HUES64 (cell line): ENCODE measurements at regions not wholly inside any gene's neighbourhood (a gene's known extent, or its start where the extent isn't known, plus 50 kb on each side); places are given as distances from the start of the nearest gene placed in this dataset.

Source experiments
- H3K27ac ChIP-seq: 2 replicates; pipeline ENCODE4 v1.7.0; 2013; ENCODE audit warnings: low read depth, low read length, inconsistent platforms
- H3K27me3 ChIP-seq: 2 replicates; pipeline ENCODE4 v1.6.1; 2013; ENCODE audit warnings: mild to moderate bottlenecking, low read length; ENCODE audit not compliant: insufficient read depth
- H3K36me3 ChIP-seq: 2 replicates; pipeline ENCODE4 v1.6.1; 2013; ENCODE audit warnings: mild to moderate bottlenecking, low read length; ENCODE audit not compliant: insufficient read depth
- H3K4me1 ChIP-seq: 2 replicates; pipeline ENCODE4 v1.6.1; 2013; ENCODE audit warnings: mild to moderate bottlenecking, low read length, moderate library complexity; ENCODE audit not compliant: insufficient read depth
- H3K4me3 ChIP-seq: 2 replicates; pipeline ENCODE4 v1.5.1; 2013; ENCODE audit warnings: mild to moderate bottlenecking, low read length, moderate library complexity
- H3K9ac ChIP-seq: 2 replicates; pipeline ENCODE4 v1.6.1; 2013; ENCODE audit warnings: mild to moderate bottlenecking, low read depth, low read length
- H3K9me3 ChIP-seq: 2 replicates; pipeline ENCODE4 v1.6.1; 2013; ENCODE audit warnings: low read depth, low read length; ENCODE audit not compliant: insufficient read depth
- WGBS: fragments of 150-250, 120-280 bp; methylation state at CpG from one replicate; pipeline ENCODE4 v1.1.7; 2013; ENCODE audit warnings: missing lambda C conversion rate; 5-methylcytosine and 5-hydroxymethylcytosine counted together

DNA sequence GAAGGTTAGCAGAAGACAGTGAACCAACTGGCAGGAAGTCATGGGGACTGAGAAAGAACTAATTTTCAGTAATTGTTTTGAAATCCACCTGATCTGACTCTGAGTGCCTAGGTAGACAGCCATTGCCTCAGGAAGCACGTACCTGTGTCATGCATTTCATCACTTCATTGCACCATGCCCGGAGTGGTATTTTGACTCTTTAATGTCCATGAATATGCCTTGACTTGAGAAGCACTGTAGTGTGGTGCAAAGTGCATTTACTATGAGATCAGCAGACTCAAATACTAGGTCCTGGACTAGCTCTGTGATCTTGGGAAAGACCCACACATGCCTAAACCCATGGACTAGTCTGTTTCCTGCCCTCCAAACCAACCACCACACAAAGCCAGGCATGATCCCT is 370.9 kb upstream of the MARCKS start:
- H3K27ac ChIP-seq, result no peak overlapping the region
- H3K4me1 ChIP-seq, result no peaks in the 10 kb centered on the region
- no peak overlapping the region for H3K9ac ChIP-seq
- WGBS, result 98% methylated on average over 2 of the region's 2 CpGs
- no peaks in the 10 kb centered on the region for H3K9me3 ChIP-seq
- no peaks in the 10 kb centered on the region for H3K36me3 ChIP-seq
- H3K27me3 ChIP-seq, result no peaks in the 10 kb centered on the region
- H3K4me3 ChIP-seq, result no peak overlapping the region

DNA sequence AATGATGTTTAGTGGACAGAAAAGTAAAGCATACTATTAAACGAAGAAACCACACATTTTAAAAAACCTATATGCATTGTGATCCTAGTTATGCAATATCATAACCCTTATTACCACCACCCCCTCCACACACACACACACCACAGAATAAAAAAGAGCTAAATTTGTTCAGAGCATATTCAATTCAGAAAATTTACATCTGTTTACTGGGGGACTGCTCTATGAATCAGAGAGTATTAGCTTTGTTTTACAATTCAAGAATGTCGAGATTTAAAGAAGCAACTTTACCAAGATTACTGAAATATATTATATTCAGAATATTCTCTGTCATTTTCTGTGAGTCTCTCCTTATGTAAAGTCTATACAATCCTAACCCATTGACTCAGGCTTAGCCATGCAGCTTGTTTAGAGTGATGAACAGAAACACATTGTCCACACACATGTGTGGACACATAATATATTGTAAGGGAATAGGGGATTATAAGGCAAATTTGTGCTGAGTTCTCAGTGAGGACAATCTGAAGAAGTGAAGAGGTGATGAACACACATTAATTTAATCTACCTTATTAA is 369.6 kb upstream of the MARCKS start:
- Histone ChIP-seq H3K27me3 (no peaks in the 10 kb centered on the region), H3K27ac (no peak overlapping the region), H3K9ac (no peak overlapping the region), H3K4me1 (no peaks in the 10 kb centered on the region), H3K36me3 (no peaks in the 10 kb centered on the region), H3K9me3 (no peaks in the 10 kb centered on the region), H3K4me3 (no peak overlapping the region)
- 88% methylated on average over 1 of the region's 2 CpGs for WGBS

DNA sequence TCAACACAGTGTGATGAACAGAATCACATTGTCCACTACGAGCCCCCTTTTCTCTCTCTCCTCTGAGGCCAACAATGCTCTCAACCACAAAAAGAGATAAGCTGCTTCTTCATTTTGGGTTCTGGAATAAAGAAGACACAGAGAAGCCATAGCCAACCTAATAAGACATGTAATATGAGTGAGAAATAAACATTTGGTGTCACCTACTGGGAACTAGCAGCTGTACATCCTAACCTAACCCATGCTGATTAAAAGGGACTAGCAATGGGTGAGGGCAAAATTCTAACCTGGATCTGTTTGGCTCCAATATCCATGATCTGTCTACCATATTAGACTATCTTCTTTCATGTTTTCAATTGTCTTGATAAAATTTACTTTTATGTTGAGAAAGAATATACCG is 369.1 kb upstream of the MARCKS start:
- H3K27me3 ChIP-seq, result no peaks in the 10 kb centered on the region
- WGBS, result 92% methylated on average over 1 of the region's 2 CpGs
- no peak overlapping the region for H3K4me3 ChIP-seq

DNA sequence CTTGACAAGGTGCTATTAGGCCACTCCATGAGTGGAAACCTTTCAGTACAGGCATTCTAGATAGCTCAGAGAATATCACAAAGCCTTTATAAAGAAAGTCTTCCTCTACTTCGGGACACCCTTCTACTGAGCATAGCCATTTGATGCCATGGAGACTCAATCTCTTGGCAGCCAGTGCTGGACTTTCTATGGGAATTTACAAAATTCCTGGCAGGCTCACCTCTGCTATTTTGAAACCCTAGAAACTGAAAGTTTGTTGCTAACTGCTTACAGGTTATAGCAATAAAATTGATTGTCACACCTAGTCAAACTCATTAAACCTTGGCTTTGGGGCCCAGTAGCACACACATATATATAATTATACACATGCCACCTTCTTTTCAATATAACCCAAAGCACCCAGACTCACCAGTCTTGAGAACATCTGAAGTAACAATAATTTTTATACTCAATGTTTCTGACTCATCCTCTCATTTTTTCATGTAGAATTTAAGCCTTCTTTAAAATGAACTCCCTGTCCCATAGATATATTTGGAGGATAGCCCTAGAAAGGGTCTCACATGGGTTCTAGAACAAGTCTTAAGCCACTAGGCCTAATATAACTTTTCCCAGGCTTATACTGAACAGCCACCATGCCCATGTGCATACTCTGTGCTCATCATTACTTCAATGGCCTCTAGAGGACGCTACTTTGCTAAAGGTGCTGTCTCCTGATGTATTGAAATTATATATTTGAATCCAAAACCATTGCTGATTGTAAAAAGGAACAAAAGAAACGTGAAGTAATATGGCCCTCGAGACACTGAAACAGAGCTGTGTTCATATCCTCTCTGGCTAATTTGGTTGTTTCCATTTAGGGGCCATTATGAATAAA is 368.1 kb upstream of the MARCKS start:
- no peak overlapping the region for H3K9ac ChIP-seq
- no peaks in the 10 kb centered on the region for H3K27me3 ChIP-seq
- no peak overlapping the region for H3K27ac ChIP-seq
- H3K9me3 ChIP-seq, result no peaks in the 10 kb centered on the region
- WGBS, result 67% methylated on average over 4 of the region's 4 CpGs
- no peaks in the 10 kb centered on the region for H3K36me3 ChIP-seq
- H3K4me1 ChIP-seq, result no peaks in the 10 kb centered on the region
- no peak overlapping the region for H3K4me3 ChIP-seq

More for the DNA sequence above, 369.1 kb upstream of the MARCKS start:
- Histone ChIP-seq H3K9ac (no peak overlapping the region), H3K36me3 (no peaks in the 10 kb centered on the region), H3K9me3 (no peaks in the 10 kb centered on the region), H3K4me1 (no peaks in the 10 kb centered on the region), H3K27ac (no peak overlapping the region)

DNA sequence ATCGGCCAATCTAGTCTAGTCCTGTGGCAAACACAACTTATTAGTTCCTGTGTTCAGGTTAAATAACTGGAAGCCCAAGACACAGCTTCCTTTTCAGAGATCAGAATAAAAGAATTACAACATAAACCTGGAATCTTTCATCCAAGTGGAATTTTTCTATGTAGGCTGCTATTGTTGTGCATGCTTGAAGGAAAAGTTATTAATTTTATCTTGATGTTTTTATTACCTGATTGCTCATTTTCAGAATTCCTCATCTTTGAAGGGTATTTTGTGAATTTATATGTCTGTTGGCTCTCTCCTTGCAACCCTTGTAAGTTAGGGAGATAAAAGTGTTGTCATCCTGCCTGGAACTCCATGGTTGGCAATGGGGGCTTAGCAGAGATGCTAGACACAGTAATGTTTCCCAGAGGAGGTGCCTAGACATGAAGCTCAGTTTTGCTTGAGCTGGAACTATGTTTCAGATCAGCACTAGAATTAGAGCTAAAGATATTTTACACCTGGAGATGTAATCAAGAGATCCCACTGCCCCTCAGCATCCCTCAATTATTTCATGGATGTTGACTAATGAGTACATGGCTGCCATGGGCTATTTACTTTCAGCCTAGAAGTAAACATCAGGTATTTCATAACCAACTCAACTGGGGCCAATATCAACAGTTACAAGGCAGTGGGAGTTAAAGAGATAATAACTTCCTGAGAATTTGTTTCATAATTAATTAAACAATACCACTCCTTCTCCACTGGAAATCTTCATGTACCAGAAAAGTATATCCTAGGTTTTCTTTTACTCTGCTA is 367.0 kb upstream of the MARCKS start:
- Histone ChIP-seq H3K9ac (no peak overlapping the region), H3K9me3 (no peaks in the 10 kb centered on the region), H3K4me3 (no peak overlapping the region), H3K4me1 (no peaks in the 10 kb centered on the region), H3K27ac (no peak overlapping the region), H3K27me3 (no peaks in the 10 kb centered on the region), H3K36me3 (no peaks in the 10 kb centered on the region)
- 91% methylated on average over 1 of the region's 1 CpG for WGBS

DNA sequence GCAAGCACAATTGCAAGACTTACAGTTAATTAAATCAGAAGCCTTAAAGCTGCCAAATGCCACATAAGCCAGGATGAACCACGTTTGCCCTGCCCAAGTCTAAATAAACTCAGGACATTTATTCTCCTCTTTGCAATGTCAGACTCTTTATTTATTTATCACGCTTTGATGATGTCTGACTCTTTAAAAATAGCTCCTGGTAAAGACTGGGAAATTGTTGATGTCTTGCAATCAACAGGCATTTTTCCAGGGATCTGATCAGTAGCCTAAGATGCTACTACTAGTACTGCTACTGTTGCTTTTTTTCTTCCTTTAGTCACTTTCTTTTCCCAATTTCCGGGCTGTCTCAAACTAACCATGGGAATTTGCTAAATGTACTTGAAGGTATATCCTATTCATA is 365.8 kb upstream of the MARCKS start:
- no peak overlapping the region for H3K27ac ChIP-seq
- no peaks in the 10 kb centered on the region for H3K36me3 ChIP-seq

DNA sequence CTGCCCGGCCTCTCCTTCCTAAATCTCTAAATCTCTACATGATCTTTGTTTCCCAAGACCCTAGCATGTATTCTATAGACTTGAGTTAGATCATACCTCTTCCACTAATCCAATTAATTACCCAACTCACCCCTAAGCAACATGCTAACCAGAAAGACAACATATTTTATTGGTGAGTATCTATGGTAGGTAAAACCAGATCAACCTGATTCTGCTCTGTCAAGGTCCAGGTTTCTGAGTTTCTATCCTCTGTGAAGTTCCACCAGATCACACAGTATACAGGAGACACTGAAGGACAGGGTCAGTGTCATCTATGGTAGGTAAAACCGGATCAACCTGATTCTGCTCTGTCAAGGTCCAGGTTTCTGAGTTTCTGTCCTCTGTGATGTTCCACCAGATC is 363.2 kb upstream of the MARCKS start:
- Histone ChIP-seq H3K4me1 (no peaks in the 10 kb centered on the region), H3K4me3 (no peak overlapping the region), H3K9ac (no peak overlapping the region), H3K9me3 (no peaks in the 10 kb centered on the region), H3K36me3 (no peaks in the 10 kb centered on the region), H3K27ac (no peak overlapping the region), H3K27me3 (no peaks in the 10 kb centered on the region)
- WGBS, result 92% methylated on average over 2 of the region's 2 CpGs

More for the DNA sequence above, 365.8 kb upstream of the MARCKS start:
- no peak overlapping the region for H3K4me3 ChIP-seq
- no peaks in the 10 kb centered on the region for H3K27me3 ChIP-seq
- WGBS, result 94% methylated on average over 2 of the region's 3 CpGs
- H3K4me1 ChIP-seq, result no peaks in the 10 kb centered on the region
- H3K9me3 ChIP-seq, result no peaks in the 10 kb centered on the region
- H3K9ac ChIP-seq, result no peak overlapping the region

DNA sequence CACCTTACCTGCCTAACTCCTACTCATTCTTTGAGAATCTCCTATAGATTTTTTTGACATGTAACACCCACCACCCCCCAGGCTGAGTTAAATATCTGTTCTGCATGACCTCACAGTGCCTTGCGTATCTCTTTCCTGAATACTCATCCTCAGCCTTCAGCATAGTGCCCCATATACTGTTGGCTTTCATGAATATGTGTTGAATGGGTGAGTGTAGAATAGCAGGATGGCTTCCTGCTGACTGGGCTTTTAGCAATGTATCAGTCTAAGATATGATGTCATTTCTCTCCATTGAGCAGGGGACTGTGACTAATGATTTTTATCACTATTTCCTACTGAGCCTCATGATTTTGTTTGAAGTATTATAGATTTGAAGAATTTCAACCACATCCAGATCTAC is 361.6 kb upstream of the MARCKS start:
- H3K4me1 ChIP-seq, result no peaks in the 10 kb centered on the region
- no peaks in the 10 kb centered on the region for H3K27me3 ChIP-seq
- H3K4me3 ChIP-seq, result no peak overlapping the region
- no peak overlapping the region for H3K27ac ChIP-seq
- WGBS, result 100% methylated on average over 1 of the region's 1 CpG
- no peak overlapping the region for H3K9ac ChIP-seq
- H3K36me3 ChIP-seq, result no peaks in the 10 kb centered on the region
- H3K9me3 ChIP-seq, result no peaks in the 10 kb centered on the region

DNA sequence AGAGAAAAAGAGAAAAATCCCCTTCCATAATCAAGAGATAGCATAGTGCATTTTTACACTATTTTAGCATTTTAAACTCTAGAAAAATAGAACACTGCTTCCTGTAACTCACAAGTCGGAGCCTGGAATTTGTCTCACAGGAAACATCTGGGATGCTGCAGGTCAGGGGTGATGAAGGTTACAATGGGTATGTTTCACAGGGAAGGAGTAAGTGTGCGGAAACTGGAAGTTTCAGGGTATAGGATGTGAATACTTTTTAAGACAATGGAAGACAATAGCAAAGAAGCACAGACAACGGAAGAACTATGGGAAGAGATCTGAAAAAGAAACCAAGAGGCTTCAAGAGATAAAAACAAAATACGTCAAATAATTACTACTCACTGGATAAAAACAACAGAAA is 361.0 kb upstream of the MARCKS start:
- 98% methylated on average over 3 of the region's 4 CpGs for WGBS
- H3K4me3 ChIP-seq, result no peak overlapping the region

DNA sequence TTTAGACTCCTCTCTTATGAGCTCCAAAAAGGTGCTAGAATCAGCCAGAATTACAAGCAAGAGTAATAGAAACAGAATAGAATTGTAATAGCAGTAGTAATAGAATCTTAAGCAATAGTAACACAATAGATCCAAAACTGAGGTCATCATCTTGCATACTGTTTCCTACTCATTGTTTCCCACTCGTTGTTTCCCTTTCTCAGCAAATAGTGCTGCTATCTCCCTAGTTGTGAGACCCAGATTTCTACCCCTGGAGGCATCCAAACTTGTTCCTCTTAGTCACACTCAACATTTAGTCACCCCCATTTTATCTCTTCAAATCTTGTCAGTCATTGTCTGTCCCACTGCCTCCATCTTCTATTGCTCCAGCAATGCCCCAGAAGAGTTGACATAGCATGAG is 356.9 kb upstream of the MARCKS start:
- Histone ChIP-seq H3K9me3 (no peaks in the 10 kb centered on the region), H3K27ac (no peak overlapping the region), H3K4me3 (no peak overlapping the region), H3K4me1 (no peaks in the 10 kb centered on the region), H3K9ac (no peak overlapping the region), H3K36me3 (no peaks in the 10 kb centered on the region), H3K27me3 (no peaks in the 10 kb centered on the region)
- 82% methylated on average over 1 of the region's 1 CpG for WGBS

More for the DNA sequence above, 361.0 kb upstream of the MARCKS start:
- H3K9ac ChIP-seq, result no peak overlapping the region
- no peaks in the 10 kb centered on the region for H3K27me3 ChIP-seq
- no peak overlapping the region for H3K27ac ChIP-seq
- H3K4me1 ChIP-seq, result no peaks in the 10 kb centered on the region
- no peaks in the 10 kb centered on the region for H3K36me3 ChIP-seq
- no peaks in the 10 kb centered on the region for H3K9me3 ChIP-seq

DNA sequence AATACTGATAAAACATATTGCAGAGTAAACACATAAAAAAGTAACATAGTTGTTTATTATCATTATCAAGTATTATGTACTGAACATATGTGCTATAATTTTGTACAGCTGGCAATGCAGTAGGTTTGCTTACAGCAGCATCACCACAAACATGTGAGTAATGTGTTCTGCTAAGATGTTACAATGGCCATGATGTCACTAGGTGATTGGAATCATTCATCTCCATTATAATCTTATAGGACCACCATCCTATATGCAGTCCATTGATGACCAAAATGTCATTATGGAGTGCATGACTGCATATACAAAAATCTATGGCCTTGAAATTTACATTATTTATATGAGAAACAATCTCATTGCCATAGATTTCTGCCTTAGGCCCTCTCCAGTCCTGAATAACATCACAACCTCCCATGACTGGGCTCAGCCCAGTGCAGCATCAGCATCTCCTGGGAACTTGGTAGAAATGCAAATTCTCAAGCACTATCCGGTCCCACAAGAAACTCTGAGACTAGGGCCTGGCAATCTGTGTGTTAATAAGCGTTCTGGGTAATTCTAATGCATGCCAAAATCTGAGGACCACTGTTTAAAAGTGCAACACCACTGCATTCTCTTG is 352.0 kb upstream of the MARCKS start:
- Histone ChIP-seq H3K4me1 (no peaks in the 10 kb centered on the region), H3K27ac (no peak overlapping the region), H3K36me3 (no peaks in the 10 kb centered on the region), H3K4me3 (no peak overlapping the region), H3K9ac (no peak overlapping the region), H3K9me3 (no peaks in the 10 kb centered on the region), H3K27me3 (no peaks in the 10 kb centered on the region)
- WGBS, result 93% methylated on average over 2 of the region's 2 CpGs
